ENCODE measurements at regions not wholly inside any gene's neighbourhood (a gene's known extent, or its start where the extent isn't known, plus 50 kb on each side); places are given as distances from the start of the nearest gene placed in this dataset.

DNA sequence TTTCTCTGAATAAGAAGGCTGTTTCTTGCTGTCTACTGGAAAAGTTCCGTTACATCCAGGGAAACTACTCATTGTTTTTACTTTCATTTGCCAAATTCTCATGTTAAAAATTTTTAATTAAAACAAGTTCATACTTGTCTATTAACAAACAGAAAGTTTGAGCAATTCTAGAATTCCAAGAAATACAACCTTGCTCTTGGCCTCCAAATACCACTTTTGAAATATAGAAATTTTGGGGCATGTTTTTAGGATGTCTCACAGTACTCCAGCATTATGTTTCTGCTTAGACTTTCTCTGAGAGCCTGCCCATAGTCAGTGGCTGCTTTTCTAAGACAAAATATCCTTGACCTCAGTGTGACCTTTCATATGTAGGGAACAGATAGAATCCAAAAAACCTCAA is 228.7 kb upstream of the RND3 start:
- TF ChIP-seq EZH2 (IDR thresholded peaks at IDR 0.05; ENCODE audit: insufficient read depth, poor library complexity, severe bottlenecking): no peak
- TF ChIP-seq EZH2phosphoT487 (IDR thresholded peaks at IDR 0.05; ENCODE audit: insufficient read depth, low read depth): no peak
